GM12874 (cell line): ENCODE measurements at regions not wholly inside any gene's neighbourhood (a gene's known extent, or its start where the extent isn't known, plus 50 kb on each side); places are given as distances from the start of the nearest gene placed in this dataset.

Experiments used
- TF ChIP-seq, protein P1 (sequence below): IDR thresholded peaks from 2 replicates; pipeline ENCODE4 v1.5.1; 2011; ENCODE audit warnings: low read depth, mild to moderate bottlenecking, control low read depth, low read length, moderate library complexity; ENCODE audit not compliant: insufficient read depth

DNA sequence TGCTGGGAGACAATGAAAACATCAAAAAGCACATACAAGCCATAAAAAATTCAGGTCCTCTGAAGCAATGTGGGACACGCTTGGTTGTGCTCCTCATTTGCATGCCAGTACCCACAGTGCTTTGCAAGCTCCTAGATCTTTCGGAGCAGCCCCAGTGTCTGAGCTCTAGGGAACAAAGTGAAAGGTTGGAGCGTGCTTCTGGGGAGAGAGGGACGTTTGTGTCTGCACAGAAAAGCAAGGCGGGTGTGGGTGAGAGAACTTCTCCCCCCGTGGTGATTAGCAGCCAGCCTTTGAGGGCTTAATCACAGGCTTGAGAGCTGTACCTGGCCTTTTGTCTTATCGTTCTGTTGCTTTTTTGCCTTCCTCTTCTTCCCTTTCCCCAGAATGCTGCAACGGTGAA is 76.7 kb upstream of the HABP2 start:
- TF ChIP-seq, protein P1, sequence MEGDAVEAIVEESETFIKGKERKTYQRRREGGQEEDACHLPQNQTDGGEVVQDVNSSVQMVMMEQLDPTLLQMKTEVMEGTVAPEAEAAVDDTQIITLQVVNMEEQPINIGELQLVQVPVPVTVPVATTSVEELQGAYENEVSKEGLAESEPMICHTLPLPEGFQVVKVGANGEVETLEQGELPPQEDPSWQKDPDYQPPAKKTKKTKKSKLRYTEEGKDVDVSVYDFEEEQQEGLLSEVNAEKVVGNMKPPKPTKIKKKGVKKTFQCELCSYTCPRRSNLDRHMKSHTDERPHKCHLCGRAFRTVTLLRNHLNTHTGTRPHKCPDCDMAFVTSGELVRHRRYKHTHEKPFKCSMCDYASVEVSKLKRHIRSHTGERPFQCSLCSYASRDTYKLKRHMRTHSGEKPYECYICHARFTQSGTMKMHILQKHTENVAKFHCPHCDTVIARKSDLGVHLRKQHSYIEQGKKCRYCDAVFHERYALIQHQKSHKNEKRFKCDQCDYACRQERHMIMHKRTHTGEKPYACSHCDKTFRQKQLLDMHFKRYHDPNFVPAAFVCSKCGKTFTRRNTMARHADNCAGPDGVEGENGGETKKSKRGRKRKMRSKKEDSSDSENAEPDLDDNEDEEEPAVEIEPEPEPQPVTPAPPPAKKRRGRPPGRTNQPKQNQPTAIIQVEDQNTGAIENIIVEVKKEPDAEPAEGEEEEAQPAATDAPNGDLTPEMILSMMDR, result no peak

DNA sequence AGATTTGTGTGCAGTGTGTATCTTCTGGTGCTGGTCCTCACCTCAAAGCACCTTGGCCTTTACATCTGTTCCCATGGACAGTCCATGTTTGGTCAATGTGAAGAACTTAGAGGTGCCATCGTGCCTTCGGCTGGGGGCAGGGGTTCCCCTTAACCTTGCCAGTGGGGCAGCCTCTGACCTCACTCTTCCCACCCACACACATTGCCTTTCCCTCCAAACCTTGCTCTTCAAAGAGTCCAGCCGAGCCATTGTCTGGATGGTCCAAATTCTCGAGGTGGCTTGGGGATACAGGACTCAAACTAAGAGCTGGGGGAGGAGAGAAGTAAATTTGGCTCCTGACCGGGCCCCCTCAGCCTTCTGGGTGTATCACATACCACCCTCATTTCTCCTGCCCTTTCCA is 76.2 kb upstream of the HABP2 start:
- TF ChIP-seq, protein P1, result no peak

DNA sequence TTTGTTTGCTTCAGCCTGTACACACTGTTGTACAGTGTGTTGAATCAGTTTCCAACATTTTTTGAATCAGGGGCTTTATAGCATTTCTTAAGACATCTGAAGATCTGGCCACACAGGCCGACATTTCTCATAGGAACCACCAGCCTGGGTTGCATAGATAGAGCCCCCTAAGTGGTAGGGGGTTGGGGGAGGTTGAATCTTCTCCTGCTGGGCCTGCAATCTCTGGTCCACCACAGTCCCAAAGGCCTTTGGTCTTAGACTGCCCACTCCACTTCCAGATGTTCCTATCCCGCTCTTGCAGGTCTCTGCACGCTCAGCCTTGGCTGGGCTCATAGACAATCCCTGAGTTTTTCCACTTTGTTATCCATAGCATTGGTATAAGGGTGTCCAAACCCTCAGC is 75.4 kb upstream of the HABP2 start:
- TF ChIP-seq, protein P1, result no peak

DNA sequence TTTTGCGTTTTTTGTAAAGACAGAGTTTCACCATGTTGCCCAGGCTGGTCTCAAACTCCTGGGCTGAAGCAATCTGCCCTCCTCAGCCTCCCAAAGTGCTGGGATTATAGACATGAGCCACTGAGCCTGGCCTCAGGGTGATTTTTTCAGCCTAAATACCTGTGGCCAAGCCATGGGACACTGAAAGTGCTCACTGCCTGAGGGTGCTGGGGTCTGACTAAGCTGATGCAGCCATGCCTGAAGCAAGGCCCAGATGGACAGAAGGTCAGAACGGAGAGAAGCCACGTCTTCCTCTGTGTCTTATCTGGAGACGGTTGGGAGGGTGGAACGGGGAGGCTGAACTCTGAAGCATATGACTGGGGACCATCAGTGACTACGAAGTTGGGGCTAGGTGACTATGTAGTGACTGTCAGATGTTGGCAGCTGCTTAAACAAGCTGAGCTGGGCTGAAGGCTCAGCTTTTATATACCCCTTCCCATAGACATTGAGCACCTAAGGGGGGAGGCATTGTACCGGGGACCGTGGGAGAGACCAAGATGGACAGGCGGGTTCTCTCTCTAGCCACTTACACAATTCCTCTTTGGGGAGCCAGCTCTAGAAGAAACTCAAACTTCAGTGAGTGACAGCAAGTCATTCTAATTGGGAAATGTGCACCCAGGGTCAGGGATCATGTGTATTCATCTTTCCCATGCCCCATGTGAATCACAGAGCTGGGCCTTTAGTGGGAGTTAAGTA is 73.3 kb upstream of the HABP2 start:
- TF ChIP-seq, protein P1, result no peak

DNA sequence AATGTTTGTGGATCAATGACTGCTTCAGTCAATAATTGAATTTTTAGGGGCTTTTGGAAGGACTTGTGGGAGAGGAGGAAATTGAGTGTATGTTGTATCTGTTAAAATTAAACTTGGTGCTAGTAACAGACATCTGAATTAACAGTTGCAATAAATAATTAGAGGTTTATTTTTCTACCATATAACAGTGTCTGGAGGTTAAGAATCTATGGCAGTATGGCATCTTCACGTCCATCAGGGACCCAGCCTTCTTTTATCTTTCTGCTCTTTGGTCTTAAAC is 72.8 kb upstream of the HABP2 start:
- TF ChIP-seq, protein P1, result no peak

DNA sequence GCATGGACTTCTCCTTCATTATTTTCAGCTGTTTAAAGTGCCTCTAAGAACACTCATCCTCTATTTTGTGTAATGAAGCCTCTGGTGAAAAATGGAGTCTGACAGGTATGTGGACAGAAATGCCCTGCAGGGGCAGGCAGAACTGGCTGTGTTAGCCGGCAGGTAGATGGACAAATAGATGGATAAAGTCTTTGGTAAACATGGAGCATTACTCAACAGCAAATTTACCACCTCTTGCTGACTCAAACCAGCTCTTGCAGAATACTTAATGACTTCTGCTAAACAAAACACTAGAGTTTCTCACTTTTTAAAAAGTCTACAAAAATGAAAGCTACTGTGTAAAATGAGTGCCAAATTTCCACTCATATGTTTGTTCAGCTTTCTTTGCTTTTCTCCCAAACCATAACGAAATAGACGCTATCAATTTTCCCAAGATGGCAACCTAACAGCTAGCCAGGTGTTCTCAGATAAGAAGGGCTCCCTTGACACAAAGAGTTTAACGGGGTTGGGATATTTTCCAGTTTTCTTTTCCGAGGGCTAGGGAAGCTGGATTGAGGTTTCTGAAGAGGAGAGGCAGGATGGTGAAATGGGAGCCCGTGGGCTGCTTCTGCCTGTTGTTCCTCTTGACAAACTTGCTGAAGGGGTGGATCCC is 71.9 kb upstream of the HABP2 start:
- TF ChIP-seq, protein P1, result no peak

DNA sequence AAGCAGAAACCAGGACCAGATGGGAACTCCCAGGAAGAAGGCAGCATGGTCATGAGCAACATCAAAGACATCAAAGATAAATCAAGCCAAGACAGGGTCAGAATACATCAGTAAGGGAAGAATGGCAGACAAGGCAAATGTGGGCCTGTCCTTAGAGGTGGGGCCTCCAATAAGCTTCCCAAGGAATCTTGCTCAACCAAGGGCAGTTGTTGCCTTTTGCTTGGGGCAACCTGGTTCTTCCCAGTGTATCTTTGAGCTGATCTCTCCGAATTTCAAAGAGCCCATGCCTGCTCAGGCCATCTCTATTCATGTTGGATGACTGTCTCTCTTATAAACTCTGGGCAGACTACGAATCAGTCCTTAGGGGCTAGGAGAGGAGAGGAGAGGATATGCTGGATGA is 68.4 kb upstream of the HABP2 start:
- TF ChIP-seq, protein P1, result no peak

DNA sequence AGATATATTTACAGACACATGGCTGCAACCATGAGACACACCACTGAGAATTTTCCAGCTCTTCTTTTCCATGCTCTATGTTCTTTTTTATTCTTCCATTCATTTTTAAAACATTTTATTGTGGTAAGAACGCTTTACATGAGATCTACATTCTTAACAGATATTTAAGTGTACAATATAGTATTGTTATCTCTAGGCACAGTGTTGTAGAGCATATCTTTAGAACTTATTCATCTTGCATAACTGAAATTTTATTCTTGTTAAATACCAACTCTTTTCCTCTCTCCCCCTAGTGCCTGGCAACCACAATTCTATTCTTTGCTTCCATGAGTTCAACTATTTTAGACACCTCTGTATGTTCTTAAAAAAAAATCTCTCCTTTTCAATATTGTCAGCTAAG is 67.1 kb upstream of the HABP2 start:
- TF ChIP-seq, protein P1, result no peak
